ENCODE measurements at regions not wholly inside any gene's neighbourhood (a gene's known extent, or its start where the extent isn't known, plus 50 kb on each side); places are given as distances from the start of the nearest gene placed in this dataset.

DNA sequence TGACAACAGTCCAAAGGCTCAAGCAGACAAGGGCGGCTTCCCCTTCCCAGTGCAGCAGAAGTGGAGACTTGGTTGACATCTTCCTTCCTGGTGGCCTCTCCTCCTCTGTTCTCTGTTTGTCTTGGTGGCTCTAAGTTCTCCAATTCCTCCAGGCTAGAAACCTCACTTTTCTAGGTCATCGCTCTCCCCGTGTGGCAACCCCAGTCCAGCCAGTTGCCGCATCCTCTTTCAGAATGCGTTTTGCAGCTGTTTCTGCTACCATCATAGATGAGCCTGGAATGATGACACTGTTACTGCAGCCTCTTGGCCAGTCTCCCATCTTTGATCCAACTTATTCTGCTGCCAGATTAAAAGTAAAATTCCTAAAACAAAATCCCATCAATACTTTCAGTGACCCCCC is 201.5 kb downstream of the TRIM29 start:
- no peak for DNase-seq

DNA sequence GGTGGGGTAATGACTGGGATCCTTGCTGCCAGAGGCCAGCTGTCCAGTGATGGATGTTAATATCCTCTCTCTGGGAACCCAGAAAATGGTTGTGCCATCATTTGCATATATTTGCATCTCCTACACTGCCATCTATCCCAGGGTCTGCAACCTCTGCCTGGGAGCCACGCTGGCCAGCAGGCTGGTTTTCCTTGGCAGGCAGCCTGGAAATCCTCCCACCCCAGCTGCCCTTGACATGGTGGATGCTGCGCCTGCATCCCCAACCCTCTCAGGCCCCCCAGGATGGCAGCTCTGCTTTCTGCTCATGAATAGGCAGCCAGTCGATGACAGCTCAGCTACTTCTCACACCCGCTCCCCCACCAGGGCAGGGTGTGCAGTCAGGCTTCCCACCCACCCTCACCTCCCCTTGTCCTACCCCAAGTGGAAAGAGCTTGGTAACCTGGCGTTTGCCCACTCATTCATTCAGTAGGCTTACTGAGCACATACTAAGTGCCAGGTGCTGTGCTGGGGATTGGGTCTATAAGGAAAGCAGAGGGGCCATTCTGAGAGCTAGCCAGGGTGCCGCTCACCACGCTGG is 202.5 kb downstream of the TRIM29 start:
- no peak for DNase-seq

DNA sequence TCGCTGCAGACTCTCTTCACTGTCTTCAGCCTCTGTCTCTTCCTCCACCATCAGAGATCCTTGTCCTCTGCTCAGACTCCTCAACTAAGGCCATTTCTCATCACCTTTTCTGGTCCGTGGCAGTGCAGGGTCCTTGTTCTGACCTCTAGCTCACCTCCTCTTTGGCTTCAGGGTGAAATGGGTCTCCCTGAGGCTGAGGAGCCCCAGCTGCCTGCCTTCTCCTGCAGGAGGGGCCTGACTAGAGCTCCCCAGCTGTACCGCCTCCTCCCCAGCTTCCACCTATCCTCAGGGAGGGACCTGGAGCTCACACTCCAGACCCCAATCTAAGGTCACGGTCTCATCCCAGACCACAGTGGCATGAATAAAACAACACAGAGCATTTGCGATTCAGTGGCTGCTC is 203.0 kb downstream of the TRIM29 start:
- DNase-seq: no peak

DNA sequence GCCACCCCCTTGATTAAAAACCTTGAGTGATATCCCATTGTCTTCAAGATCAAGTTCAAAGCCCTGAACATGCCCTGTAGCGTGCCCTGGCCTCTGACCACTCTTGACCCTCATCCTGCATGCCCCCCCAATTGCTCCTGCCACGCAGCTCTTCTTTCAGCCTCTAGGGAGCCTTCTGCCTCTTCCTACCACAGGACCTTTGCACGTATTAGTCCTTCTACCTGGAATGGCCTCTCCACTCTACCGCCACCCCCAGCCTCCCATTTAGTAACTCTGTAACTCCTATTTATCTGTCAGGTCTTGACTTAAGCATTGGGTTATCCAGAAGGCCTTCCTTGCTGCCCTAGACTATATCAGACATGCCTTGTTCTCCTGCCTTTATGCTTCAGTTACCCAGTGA is 203.6 kb downstream of the TRIM29 start:
- DNase-seq: no peak

DNA sequence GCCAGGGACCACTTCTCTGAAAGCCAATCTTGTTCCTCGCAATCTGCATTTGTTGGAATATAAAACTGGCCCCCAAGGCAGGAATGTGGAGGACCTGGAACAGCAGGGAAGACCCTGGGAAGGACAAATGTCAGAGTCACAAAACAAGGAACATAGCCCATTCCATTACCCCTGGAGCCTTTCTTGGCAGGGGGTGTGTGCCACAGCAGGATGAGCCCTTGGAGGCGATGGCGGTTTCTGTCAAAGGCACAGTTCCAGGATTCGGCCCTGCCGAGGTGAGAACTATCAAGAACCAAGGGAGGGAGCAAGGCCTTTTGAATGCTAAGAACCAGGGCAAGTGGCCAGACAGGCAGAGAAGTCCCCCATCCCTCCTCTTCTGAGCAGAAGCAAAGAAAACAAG is 204.3 kb downstream of the TRIM29 start:
- no peak for DNase-seq

DNA sequence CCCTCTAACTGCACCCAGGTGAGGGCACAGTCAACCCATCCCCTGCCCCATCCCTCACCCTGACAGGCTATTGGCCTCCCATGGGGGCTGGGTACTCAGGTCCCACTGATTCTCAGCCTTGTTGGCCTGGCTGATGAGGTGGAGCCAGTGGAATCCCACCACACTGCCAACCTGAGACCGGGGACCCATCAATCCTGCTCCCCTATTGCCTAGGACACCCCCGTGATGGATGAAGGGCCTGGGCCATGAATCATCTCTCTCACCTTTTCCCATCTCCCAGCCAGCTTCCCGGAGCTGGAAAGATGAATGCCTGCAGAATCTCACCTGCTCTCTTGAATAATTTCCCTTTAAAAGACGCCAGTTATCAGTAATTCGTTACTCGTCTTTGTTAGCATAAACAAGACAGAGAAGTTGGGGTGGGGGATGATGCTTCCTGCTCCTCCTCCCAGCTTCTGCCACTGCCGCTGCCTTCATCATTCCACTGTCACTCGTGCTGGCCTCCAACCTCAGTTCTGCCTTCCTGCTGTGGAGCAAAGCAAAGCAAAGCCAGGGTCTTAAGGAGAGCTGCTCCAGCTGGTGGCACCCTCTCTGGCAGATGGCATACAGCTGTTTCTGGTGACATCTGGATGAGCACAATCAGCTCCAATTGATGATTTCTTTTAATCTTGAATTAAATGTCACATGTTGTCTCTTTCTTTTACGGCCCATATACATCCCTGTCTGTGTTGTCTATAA is 204.0 kb upstream of the NECTIN1 start:
- DNase-seq: no peak

DNA sequence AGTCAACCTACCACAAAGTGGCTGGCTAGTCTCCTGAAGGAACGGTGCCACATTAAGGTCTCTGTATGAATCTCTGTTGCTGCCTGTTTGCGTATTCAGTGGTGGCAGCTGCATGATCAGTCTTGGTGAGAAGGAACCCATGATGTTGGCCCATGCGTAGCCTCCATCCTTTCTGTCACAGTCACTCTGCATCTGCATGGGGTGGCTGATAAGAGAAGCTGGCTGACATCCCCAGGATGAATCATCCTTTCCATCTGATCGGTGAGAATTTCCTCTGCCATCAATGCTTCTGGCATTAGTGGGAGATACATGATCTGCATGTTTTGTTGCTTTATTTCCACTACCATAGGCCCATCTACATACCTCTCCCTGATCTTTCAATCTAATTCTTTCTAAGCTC is 199.0 kb upstream of the NECTIN1 start:
- DNase-seq: no peak

DNA sequence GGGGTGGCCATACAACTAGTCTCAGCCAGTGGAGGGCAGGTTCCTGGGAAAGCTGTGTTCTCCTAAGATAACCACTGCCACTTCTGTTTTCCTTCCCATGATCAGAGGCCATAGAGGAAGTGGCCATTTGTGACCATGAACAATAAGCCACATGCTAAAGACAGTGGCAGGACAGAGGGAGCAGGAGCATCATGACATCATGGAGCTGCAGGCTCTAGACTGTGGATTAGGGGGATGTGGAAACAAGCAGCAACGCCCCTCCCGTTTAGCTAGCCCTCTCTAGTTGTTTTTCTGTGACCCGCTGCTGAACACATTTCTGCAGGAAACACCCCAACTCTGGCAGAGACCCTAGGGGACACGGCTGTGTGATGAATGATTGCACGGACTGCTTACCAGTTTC is 195.0 kb upstream of the NECTIN1 start:
- DNase-seq: no peak

DNA sequence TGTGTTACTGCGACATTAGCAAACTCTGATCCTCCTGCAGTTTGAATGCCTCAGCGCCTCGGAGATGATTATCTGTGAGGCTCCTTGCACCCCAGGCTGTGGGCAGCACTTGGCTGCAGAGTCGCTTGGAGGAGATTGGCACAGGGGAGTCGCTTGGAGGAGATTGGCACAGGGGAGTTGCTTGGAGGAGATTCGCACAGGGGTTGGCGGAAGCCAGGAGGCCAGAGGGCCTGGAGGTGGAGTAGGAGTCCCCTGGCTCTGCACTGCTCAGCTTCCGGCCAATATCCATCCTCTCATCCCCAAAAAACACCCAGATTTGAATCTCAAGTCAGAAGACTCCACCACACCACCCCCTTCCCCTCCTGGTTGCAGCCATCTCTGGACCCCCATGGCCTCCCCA is 192.6 kb upstream of the NECTIN1 start:
- no peak for DNase-seq

DNA sequence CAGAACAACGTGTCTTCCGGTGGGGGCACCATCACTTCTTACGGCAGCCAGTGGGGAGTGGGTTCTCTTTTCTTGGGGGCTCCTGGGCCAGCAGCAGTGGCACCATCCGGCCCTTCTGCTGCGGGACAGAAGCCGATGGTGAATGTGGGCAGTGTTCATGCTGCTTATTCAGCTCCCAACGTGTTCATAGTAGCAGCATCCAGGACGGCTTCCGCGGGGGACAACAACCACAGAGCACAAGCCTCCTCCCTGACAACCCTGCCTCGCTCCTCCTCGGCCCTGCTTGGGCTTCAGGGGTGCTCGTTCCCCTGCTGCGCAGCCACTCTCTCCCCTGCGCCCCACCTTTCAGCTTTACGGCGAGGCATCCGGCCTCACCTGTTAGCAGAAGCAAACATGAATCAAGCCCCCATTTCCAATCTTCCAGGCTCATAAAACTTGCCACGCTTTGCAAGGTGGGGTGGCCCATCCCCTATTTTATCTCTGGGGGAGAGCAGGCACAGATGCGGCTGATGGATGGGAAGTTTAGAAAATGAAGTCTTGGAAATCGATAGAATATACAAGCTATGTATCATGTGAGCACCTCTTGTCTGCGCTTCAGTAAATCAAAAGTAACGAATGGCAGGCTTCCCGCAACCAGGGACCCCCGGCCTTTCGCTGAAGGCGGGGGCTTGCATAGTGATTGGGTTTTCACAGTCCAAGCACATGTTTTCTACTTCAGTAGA is 191.8 kb upstream of the NECTIN1 start:
- no peak for DNase-seq

DNA sequence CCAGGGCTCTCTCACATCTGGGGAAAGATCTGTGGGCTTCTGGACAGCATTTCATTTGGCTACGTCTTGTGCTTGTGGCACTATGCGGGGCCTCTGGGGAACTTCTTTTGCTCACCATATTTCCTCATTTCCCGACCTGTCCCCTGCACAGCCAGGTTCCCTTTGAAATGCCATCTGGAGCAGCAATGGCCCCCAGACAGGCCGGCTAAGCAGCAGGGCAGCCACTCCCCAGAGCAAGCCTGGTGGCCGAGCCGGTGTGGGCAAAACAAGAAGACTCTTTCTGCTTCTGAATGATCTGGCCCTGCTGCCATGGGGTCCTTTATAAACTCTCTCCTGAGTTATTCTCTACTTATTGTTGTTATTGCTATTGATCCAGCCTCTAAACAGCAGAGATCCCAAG is 190.7 kb upstream of the NECTIN1 start:
- no peak for DNase-seq

DNA sequence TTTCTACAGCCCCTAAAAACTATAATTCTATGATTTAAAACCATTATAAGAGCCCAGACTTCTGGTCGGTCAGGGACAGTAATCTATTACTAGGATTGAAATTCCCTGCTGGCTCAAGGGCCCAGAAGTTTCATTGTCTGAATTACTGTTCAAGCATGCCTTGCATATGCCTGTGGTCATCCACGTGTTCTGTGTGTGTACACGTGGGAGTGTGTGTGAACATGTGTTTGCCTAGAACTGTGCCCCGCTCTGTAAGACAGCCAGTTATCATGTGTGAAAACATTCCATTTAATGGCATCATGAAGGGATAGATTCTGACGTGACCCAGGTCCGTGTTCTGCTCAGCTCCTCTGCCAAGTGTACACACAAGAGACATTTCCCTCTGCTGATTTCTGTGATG is 189.3 kb upstream of the NECTIN1 start:
- no peak for DNase-seq

DNA sequence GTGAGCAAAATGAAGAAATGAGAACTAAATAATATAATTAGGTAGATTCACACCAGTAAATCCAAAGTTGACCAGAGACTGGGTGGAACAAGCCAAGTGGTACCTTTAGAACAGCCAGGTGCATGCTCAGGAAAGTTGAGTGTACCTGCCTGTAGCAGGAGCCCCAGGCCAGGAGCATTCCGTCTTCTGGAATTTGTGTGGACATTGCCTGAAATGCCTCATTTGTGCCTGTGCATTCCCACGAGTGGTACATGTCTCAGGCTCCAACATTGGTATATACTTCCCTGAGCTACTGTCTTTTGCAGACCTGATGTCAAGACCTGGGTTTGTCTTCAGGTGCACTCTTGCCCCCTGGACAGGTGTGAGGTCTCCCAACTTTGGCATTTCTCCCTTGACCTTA is 187.6 kb upstream of the NECTIN1 start:
- DNase-seq: no peak

DNA sequence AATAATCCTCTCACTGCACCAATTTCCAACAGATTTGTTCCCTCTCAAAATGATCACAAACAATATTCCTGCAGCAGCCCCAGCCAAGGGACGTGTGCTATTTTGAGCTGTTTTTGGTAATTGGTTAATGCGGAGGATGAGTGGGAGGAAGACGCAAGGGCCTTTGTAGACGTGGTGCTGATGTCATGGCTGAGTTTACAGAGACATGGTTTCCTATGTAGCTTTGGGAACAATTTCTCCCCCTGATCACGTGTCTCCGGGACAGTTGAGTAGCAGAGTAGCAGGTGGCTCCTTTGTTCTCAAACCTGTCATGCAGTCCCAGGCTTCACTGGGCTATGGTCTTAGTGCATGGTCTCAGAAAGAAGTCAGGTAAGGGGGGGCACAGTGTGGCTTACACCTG is 183.2 kb upstream of the NECTIN1 start:
- DNase-seq: no peak

DNA sequence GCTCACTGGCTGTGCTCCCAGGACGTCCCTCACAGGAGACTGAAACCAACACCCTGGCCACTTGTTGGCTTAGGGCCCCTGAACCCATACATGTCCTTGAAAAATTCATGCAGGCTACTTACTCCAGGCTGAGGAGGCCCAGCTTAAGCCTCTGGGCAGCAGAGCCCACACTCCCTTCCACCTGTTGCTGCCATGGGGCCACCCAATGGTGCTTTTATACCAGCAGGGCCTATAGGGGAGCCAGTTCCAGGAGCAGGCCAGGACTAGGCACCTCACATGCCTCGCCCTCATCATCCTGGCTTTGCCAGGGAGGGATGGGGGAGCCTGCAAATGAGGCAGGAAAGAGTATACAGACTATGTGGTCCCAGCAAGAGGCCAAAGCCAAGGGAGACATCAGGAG is 181.7 kb upstream of the NECTIN1 start:
- DNase-seq: no peak

DNA sequence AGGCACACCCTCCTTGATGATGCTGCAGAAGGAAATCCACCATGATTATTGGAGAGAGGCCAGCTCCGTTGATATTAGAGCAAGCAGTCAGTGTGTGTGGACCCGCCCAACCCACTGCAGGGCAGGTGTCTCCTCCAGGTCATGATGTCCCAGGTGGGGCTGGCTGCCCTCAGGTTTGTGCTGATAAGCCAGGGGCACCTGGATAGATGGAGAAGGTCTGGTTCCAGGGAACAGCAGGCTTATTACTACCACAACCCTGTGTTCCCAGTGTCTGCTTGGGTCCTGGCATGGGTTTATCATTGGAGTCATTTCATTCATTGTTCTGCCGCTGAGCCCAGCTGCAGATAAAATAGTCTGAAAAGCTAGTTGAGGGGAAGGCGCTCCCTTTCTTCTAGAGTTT is 181.1 kb upstream of the NECTIN1 start:
- no peak for DNase-seq

DNA sequence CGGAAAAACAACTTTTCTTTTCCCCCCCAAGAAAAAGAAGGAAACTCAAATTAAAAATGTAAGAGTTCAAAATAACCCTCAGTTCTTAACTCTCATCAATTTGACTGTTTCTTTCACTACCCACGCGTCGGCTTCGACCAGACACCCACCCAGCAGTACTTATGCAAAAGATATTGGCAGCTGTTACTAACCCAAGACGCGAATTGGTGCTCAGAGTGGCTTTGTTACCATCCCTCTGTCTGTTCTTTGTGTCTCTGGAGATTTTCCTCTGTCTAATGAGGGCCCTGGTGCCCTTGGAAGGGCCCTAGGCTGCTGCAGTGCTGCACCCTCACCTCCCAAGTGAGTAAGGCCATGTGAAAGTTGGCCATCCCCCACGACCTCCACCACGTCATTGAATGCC is 180.5 kb upstream of the NECTIN1 start:
- no peak for DNase-seq

DNA sequence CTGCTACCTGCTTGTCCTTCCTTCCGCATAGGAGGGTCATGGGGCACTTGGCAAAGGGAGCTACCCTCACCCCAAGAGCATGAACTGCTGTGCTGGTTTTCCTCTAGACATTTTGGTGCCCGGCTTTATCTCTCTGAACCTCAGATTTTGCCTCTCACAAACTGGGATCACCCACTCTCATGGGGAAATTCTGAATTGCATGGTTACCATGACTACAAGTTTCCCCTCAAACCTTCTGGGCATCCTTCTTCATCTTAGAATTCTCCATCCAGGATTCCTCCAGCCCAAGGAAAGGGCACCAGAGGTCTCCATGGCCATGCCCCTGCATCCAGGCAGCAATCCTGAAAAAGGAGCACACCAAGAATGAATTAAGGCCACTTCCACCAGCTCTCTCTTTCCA is 180.1 kb upstream of the NECTIN1 start:
- DNase-seq: no peak

DNA sequence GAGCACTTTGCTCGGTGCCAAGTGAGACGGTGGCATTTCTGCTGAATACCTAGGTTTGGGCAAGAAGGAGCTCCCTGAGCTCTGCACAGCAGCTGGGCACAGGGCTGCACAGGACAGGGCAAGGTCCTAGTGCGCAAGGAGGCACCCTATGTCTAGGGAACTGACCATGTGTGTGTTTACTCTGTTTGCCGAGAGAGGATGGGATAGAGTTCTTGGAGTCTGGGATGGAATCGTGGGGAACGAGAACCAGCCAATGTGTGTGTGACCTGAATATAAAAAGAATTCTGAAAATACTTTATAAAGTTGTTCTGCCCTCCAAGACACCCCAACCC is 179.5 kb upstream of the NECTIN1 start:
- no peak for DNase-seq

DNA sequence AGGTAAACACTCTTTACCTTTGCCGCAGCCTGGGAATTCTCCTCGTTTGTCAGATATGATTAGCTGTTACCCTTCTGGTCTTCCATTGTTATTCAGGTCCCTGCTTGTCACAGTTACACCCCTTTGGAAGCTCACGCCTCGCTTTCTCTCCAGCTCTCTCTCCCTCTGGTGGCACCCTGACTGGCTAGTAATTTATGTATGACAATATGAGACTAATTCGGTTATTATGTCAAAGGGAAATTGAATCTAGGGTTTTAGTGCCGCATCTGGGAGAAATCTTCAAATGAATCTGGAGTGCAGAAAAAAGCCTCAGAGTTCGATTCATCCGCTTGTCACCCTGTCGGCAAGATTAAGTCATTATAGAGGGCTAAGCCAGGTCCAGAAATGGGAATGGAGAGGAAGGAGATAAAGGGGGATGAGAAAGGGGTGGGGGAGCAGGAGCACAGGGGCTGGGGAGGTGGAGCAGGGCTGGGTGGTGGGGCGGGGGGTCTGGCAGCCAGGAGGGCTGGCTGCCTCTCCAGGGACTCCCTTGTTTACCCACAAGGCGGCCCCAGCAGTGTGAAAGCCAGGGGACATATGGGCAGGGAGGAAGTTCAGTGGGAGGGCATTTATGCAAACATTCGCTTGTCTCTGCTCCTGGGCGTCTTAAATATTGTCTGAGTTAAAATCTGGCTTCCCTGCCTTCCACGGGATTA is 179.0 kb upstream of the NECTIN1 start:
- no peak for DNase-seq

DNA sequence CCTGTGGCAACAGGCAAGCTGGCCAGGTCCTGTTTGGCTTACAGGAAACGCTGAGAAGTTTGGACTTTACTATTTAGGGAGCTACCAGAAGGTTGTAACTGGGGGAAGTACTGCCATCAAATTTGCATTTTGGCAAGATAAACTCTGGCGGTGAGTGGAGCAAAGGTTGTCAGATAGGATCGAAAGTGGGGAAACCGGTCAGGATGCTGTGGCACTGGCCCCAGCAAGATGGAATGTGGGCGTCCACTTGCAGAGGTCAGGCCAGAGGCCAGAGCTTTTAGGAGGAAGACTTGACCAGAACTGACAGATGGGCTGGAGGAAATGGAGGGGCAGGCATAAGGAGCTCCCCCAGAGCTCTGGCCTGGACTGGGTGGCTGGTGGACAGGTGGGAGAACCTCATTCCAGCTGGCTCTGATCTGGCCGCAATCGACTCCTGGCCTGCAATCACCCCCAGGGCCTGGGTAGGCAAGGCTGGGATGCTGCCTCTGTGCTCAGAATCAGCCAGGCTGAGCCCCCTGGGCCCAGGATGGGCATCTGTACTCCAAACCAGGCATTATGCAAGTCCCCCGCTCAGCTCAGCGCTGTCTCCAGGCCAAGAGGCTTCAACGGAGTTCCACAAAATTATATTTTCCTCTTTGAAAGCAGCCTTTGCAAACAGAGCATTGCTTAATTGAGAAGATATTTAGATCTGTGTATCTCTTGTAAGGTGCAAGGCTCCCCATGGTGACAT is 178.3 kb upstream of the NECTIN1 start:
- DNase-seq: no peak

DNA sequence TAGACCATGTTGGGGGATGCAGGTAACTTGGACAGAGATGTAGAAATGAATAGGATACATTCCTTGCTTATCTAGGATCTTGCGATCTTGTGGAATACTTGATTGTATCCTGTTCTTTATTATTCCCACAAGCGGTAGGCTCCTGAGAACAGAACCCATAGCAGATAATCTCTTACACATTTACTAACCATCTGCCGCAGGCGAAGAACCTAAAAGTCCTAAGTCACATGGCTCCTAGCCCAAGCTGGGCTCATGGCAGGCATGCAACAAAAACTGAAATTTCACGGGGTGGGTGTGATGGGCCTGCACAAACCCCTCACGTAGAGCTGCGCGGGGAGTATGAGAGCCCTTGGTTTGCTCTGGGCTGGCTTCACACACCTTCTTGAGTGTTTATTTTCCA is 177.4 kb upstream of the NECTIN1 start:
- no peak for DNase-seq

DNA sequence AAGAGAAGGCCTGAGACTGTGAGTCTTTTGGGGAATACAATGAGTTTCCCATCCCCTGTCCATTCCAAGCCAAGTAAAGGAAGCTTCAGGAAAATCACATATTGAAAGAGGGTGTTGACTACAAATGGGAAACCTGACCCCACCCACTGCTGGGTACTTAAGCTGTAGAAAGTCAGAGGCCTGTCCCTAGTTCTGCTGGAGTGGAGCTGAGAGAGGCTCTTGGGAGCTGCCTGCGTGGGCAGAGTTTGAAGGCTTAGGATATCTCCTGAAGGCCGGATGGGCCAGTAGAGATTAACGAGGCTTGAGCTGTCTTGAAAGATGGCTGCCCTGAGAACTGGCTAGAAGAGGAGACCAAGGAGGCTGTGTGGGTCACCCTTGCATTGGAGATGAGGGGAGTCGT is 176.2 kb upstream of the NECTIN1 start:
- DNase-seq: no peak
